ENCODE measurements at regions not wholly inside any gene's neighbourhood (a gene's known extent, or its start where the extent isn't known, plus 50 kb on each side); places are given as distances from the start of the nearest gene placed in this dataset.

GRCh38 chr4:20603671-20604313 is 96.5 kb upstream of the PACRGL start:
- DNase-seq = no peak

- no peak for DNase-seq
These were observed 87.9 kb upstream of the PACRGL start for GRCh38 chr4:20612313-20612712.

GRCh38 chr4:20614816-20615215 is 85.4 kb upstream of the PACRGL start:
- no peak for DNase-seq

- DNase-seq = no peak
These were observed 84.6 kb upstream of the PACRGL start for GRCh38 chr4:20615486-20616260.

GRCh38 chr4:20616313-20616712 is 83.9 kb upstream of the PACRGL start:
- DNase-seq = no peak

GRCh38 chr4:20616848-20617247 is 83.4 kb upstream of the PACRGL start:
- DNase-seq = no peak

- peak; percentile 70 to 77 for DNase-seq
These were observed 82.4 kb upstream of the PACRGL start for GRCh38 chr4:20617678-20618396.

GRCh38 chr4:20618731-20619130 is 81.5 kb upstream of the PACRGL start:
- no peak for DNase-seq

GRCh38 chr4:20621476-20621875 is 78.8 kb upstream of the PACRGL start:
- DNase-seq = no peak

GRCh38 chr4:20622701-20623100 is 77.6 kb upstream of the PACRGL start:
- DNase-seq = no peak

- DNase-seq = peak; percentile 21 to 49
These were observed 76.3 kb upstream of the PACRGL start for GRCh38 chr4:20623939-20624338.

- DNase-seq = no peak
These were observed 75.4 kb upstream of the PACRGL start for GRCh38 chr4:20624793-20625374.

GRCh38 chr4:20625426-20625825 is 74.8 kb upstream of the PACRGL start:
- peak; percentile 82 to 87 for DNase-seq

- DNase-seq = no peak
These were observed 73.8 kb upstream of the PACRGL start for GRCh38 chr4:20626326-20627005.

- no peak for DNase-seq
These were observed 72.4 kb upstream of the PACRGL start for GRCh38 chr4:20627866-20628265.

GRCh38 chr4:20629186-20630106 is 70.8 kb upstream of the PACRGL start:
- DNase-seq = peak; percentile 9 to 31

GRCh38 chr4:20638825-20639224 is 61.4 kb upstream of the PACRGL start:
- no peak for DNase-seq

GRCh38 chr4:20639346-20639745 is 60.9 kb upstream of the PACRGL start:
- no peak for DNase-seq

- DNase-seq = no peak
These were observed 59.3 kb upstream of the PACRGL start for GRCh38 chr4:20640989-20641388.

- DNase-seq = peak; percentile 37 to 70
These were observed 58.3 kb upstream of the PACRGL start for GRCh38 chr4:20641976-20642375.

- DNase-seq = peak; percentile 21 to 54
These were observed 56.6 kb upstream of the PACRGL start for GRCh38 chr4:20643631-20644030.

GRCh38 chr4:20645236-20645635 is 55.0 kb upstream of the PACRGL start:
- DNase-seq = no peak

Data from inflammatory macrophage (primary cell).